Colonic mucosa (tissue), 4 donors: ENCODE measurements at regions not wholly inside any gene's neighbourhood (a gene's known extent, or its start where the extent isn't known, plus 50 kb on each side); places are given as distances from the start of the nearest gene placed in this dataset.

Experiments used
- DNase-seq: peaks from one replicate; pipeline ENCODE4 v3.0.0-alpha.2; 2020
- H3K27ac ChIP-seq: fragments of 200-600 bp; one replicate; pipeline ENCODE4 v1.8.0; 2021
- H3K27me3 ChIP-seq: fragments of 200-600 bp; one replicate; pipeline ENCODE4 v1.8.0; 2021
- H3K36me3 ChIP-seq: fragments of 200-600 bp; one replicate; pipeline ENCODE4 v1.8.0; 2021
- H3K4me1 ChIP-seq: fragments of 200-600 bp; one replicate; pipeline ENCODE4 v1.8.0; 2021; ENCODE audit warnings: mild to moderate bottlenecking
- H3K4me3 ChIP-seq: fragments of 200-600 bp; one replicate; pipeline ENCODE4 v1.8.0; 2021
- H3K9ac ChIP-seq, 2 donors: one replicate each; pipeline ENCODE4 v1.7.0; 2013; ENCODE audit warnings: control low read depth in 2 of 2, low read depth in 2 of 2, low read length in 2 of 2
- H3K9me3 ChIP-seq: fragments of 200-600 bp; one replicate; pipeline ENCODE4 v1.8.0; 2021
- intact Hi-C: fragments of 100-400 bp; cut with DNase I; formaldehyde crosslinking; loops from one replicate; pipeline ENCODE4 v1.14.1; 2022
- TF ChIP-seq, protein P1 (sequence below): fragments of 200-600 bp; IDR thresholded peaks from one replicate; pipeline ENCODE4 v1.8.0; 2022; ENCODE audit warnings: antibody characterized with exemption, mild to moderate bottlenecking
- donor health status: healthy.
- donor health status: DM: no; HTN: no; CAD: no.
- donor health status: DM: no; HTN: no; CAD: no.

DNA sequence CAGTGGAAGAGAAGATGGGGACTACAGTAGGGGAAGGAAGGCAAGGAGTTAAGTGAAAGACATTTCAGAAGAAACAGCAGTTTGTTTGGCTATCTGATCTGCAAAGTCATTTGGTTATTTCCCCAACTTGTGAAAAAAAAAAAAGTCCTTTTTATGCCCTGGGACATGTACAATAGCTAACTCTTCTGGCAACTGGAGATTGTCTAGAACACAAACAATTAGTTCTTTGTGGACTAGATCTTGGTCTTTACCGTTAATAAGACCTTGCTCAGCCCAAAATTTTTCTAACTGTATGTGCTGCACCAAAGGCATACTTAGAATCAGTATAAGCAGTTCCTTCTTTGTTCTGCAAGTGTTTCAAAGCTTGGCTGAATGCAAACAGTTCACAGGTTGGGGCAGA, 103.5 kb upstream of the NECTIN3 start:
- Histone ChIP-seq H3K9me3 (no peaks in the 10 kb centered on the region), H3K4me1 (no peaks in the 10 kb centered on the region), H3K27ac (no peak overlapping the region), H3K36me3 (no peaks in the 10 kb centered on the region), H3K9ac (no peak overlapping the region), H3K27me3 (no peaks in the 10 kb centered on the region), H3K4me3 (no peak overlapping the region)
- DNase-seq: no peak
- intact Hi-C loops: no loop called here
- TF ChIP-seq, protein P1, sequence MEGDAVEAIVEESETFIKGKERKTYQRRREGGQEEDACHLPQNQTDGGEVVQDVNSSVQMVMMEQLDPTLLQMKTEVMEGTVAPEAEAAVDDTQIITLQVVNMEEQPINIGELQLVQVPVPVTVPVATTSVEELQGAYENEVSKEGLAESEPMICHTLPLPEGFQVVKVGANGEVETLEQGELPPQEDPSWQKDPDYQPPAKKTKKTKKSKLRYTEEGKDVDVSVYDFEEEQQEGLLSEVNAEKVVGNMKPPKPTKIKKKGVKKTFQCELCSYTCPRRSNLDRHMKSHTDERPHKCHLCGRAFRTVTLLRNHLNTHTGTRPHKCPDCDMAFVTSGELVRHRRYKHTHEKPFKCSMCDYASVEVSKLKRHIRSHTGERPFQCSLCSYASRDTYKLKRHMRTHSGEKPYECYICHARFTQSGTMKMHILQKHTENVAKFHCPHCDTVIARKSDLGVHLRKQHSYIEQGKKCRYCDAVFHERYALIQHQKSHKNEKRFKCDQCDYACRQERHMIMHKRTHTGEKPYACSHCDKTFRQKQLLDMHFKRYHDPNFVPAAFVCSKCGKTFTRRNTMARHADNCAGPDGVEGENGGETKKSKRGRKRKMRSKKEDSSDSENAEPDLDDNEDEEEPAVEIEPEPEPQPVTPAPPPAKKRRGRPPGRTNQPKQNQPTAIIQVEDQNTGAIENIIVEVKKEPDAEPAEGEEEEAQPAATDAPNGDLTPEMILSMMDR: no peak

DNA sequence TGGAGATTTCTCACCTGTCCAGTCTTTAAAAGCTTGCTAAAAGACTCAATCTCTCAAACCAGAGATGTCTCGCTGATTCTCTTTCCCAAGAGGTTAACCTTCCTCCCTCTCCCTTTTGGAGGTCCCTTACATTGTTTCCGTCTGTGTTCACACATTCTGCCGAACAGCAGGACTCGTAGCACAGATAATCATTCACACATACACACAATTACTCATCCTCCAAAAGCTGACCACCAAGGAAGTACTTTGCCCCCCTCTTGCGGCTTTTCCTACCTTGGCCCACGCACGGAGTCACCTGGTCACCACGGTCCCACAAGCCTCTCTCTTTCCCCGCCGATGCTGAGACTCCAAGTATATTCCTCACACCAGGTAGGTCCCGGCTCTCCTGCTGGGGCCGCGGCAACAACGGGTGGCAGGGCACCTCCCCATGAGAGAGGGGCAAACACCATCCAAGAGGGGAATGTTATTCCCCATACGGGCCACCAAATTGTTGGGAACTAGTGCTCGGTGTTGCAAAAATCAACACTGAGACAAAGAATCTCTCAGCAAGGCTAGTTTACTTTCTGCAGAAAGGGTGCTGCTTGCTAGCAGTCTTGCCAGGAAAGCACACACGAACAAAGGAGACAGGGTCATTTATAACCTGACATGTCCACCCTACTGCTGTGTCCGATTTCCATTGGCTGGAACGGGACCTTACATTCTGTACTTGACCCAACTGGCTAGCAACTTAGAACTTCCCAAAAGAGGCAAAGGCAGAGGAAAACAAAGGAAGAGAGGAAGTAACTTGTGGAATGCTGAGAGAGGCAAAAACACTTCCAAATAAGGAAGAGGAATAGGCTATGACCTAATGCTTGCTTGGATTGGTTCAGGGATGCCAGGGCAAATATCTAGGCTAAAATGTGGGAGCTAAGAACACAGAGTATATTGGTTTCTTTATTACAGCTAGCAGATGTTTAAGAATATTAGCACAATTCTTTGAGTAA, 102.1 kb upstream of the NECTIN3 start:
- Histone ChIP-seq H3K4me1 (no peaks in the 10 kb centered on the region), H3K36me3 (no peaks in the 10 kb centered on the region), H3K27ac (no peak overlapping the region), H3K27me3 (no peaks in the 10 kb centered on the region), H3K9me3 (no peaks in the 10 kb centered on the region), H3K9ac (no peak overlapping the region), H3K4me3 (no peak overlapping the region)
- DNase-seq: no peak
- intact Hi-C loops: no loop called here
- TF ChIP-seq, protein P1: no peak

GRCh38 chr3:110971010-110971601, 100.5 kb upstream of the NECTIN3 start:
- no peak for DNase-seq
- H3K36me3 ChIP-seq: no peaks in the 10 kb centered on the region
- no peaks in the 10 kb centered on the region for H3K27me3 ChIP-seq
- no peak overlapping the region for H3K9ac ChIP-seq
- H3K9me3 ChIP-seq: no peaks in the 10 kb centered on the region
- H3K27ac ChIP-seq: no peak overlapping the region
- TF ChIP-seq, protein P1: no peak
- H3K4me1 ChIP-seq: no peaks in the 10 kb centered on the region
- H3K4me3 ChIP-seq: no peak overlapping the region
- intact Hi-C loops: no loop called here

GRCh38 chr3:110973263-110973895, 98.2 kb upstream of the NECTIN3 start:
- Histone ChIP-seq H3K4me3 (no peak overlapping the region), H3K36me3 (no peaks in the 10 kb centered on the region), H3K9me3 (no peaks in the 10 kb centered on the region), H3K27me3 (no peaks in the 10 kb centered on the region), H3K4me1 (no peaks in the 10 kb centered on the region), H3K9ac (no peak overlapping the region), H3K27ac (no peak overlapping the region)
- intact Hi-C loops: no loop called here
- DNase-seq: no peak
- TF ChIP-seq, protein P1: no peak

- intact Hi-C loops: no loop called here
- H3K4me1 ChIP-seq: no peaks in the 10 kb centered on the region
- TF ChIP-seq, protein P1: no peak
- no peak overlapping the region for H3K4me3 ChIP-seq
- H3K9me3 ChIP-seq: no peaks in the 10 kb centered on the region
- no peaks in the 10 kb centered on the region for H3K27me3 ChIP-seq
- DNase-seq: no peak
- no peak overlapping the region for H3K9ac ChIP-seq
- no peaks in the 10 kb centered on the region for H3K36me3 ChIP-seq
- H3K27ac ChIP-seq: no peak overlapping the region
Measured at GRCh38 chr3:110974902-110975301, 96.7 kb upstream of the NECTIN3 start.
